HL-60 (cell line): ENCODE measurements at regions not wholly inside any gene's neighbourhood (a gene's known extent, or its start where the extent isn't known, plus 50 kb on each side); places are given as distances from the start of the nearest gene placed in this dataset.

Experiments used
- DNase-seq, 2 experiments: peaks; one replicate each; pipeline ENCODE4 v3.0.0-alpha.2; 2010 to 2020; ENCODE audit warnings: low read depth in 1 of 2, low spot score in 1 of 2
- H3K27ac ChIP-seq: fragments of 250-450 bp; sonication (Bioruptor Pico); replicated peaks from 2 replicates; pipeline ENCODE4 v1.5.1; 2020; ENCODE audit warnings: mild to moderate bottlenecking, moderate library complexity
- H3K27me3 ChIP-seq: fragments of 250-450 bp; sonication (Bioruptor Pico); 2 replicates; pipeline ENCODE4 v1.5.1; 2021; ENCODE audit warnings: mild to moderate bottlenecking, moderate library complexity; ENCODE audit not compliant: insufficient read depth, poor library complexity, severe bottlenecking
- H3K4me3 ChIP-seq: replicated peaks from 2 replicates; pipeline ENCODE4 v1.5.1; 2011; ENCODE audit warnings: mild to moderate bottlenecking, control low read depth, low read length; ENCODE audit not compliant: insufficient read depth
- CTCF ChIP-seq: IDR thresholded peaks from one replicate; pipeline ENCODE4 v1.5.1; 2011; ENCODE audit warnings: low read length, control low read depth, inconsistent platforms; ENCODE audit not compliant: insufficient read depth
- GABPA ChIP-seq: IDR thresholded peaks from 2 replicates; pipeline ENCODE4 v1.6.1; 2012; ENCODE audit warnings: low read depth
- POLR2AphosphoS5 ChIP-seq: IDR thresholded peaks from 2 replicates; pipeline ENCODE4 v1.6.1; 2012; ENCODE audit warnings: low read depth
- REST ChIP-seq: IDR thresholded peaks from 2 replicates; pipeline ENCODE4 v1.6.1; 2012; ENCODE audit warnings: low read depth; ENCODE audit not compliant: insufficient replicate concordance
- SPI1 ChIP-seq: IDR thresholded peaks from 2 replicates; pipeline ENCODE4 v1.6.1; 2012; ENCODE audit warnings: low read depth, mild to moderate bottlenecking, borderline replicate concordance

- Histone ChIP-seq H3K27ac (no peak overlapping the region), H3K4me3 (no peak overlapping the region), H3K27me3 (no peaks in the 10 kb centered on the region)
- DNase-seq: no peak
- TF ChIP-seq POLR2AphosphoS5: no peak
- no peak for TF ChIP-seq CTCF
- TF ChIP-seq REST: no peak
- no peak for TF ChIP-seq SPI1
- TF ChIP-seq GABPA: no peak
Measured at GRCh38 chr9:21690561-21690960, 111.9 kb upstream of the MTAP start.

GRCh38 chr9:21692390-21692789 lies 110.0 kb upstream of the MTAP start:
- DNase-seq: no peak
- TF ChIP-seq POLR2AphosphoS5 (no peak), GABPA (no peak), REST (no peak), CTCF (no peak), SPI1 (no peak)
- H3K27me3 ChIP-seq: no peaks in the 10 kb centered on the region
- no peak overlapping the region for H3K27ac ChIP-seq
- H3K4me3 ChIP-seq: no peak overlapping the region

- Histone ChIP-seq H3K4me3 (no peak overlapping the region), H3K27me3 (no peaks in the 10 kb centered on the region), H3K27ac (no peak overlapping the region)
- DNase-seq: no peak
- TF ChIP-seq CTCF (no peak), POLR2AphosphoS5 (no peak), SPI1 (no peak), GABPA (no peak), REST (no peak)
Measured at GRCh38 chr9:21694424-21694823, 108.0 kb upstream of the MTAP start.
